ENCODE measurements at regions not wholly inside any gene's neighbourhood (a gene's known extent, or its start where the extent isn't known, plus 50 kb on each side); places are given as distances from the start of the nearest gene placed in this dataset.
A peak's percentile ranks its signal among the peaks of the same experiment; 100 is the strongest.
"Not testable (repeated sequence)": the region's sequence is repeated elsewhere in the genome, so short reads cannot be mapped to it uniquely, and the experiment has no call there.

DNA sequence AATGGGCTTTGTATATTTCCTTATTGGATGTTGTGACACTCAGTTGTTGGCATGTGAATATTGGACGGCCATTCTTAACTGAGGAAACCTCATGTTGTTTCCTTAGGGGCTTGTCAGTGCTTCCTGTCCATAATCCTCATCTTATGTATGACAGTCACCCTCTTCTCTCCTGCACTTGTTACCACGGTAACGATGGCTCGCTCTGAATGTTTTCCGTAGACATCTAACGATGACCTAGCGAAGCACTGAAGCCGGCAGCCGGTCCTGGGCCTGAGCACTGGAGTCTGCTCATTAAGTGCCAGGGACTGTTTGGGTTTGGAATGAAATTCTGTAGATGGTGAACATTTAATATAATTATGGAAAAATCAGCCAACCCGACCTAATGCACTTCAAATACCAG lies 242.7 kb upstream of the NBPF12 start:
- intact Hi-C loops (cut with DNase I; ENCODE audit: low total_unique reads); H3K4me3 ChIP-seq; H3K36me3 ChIP-seq; H3K4me1 ChIP-seq; H3K27me3 ChIP-seq; H3K9me3 ChIP-seq; DNase-seq (ENCODE audit: low spot score in 2 of 2); H3K27ac ChIP-seq: not testable (repeated sequence)

GRCh38 chr1:146691798-146692197 lies 246.3 kb upstream of the NBPF12 start:
- H3K27ac ChIP-seq; intact Hi-C loops (cut with DNase I; ENCODE audit: low total_unique reads); H3K9me3 ChIP-seq; H3K27me3 ChIP-seq; H3K4me3 ChIP-seq; H3K36me3 ChIP-seq; H3K4me1 ChIP-seq: not testable (repeated sequence)
- peak in 1 of 2 donors; percentile 66 for DNase-seq (ENCODE audit: low spot score in 2 of 2)

DNA sequence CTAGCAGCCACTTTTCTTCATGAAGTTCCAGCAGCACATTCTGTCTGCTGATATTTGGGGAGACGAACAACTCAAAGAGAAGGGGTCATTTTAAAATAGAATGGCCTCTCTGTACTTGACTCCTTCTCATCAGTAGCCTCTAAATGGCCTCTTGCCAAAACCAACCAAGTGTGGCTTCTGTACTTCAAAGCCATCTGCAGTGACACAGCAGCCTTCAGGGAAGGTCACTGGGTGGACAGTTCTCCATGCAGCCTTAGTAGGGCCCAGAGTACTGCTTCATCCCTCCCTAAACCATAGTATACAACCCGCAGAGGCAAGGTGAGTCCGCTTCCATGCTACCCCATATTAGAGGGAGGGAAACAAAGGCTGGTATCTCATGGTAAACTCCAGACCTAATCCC lies 249.2 kb upstream of the NBPF12 start:
- H3K4me3 ChIP-seq; intact Hi-C loops (cut with DNase I; ENCODE audit: low total_unique reads); H3K27me3 ChIP-seq; H3K4me1 ChIP-seq; H3K9me3 ChIP-seq; H3K27ac ChIP-seq; H3K36me3 ChIP-seq; DNase-seq (ENCODE audit: low spot score in 2 of 2): not testable (repeated sequence)

DNA sequence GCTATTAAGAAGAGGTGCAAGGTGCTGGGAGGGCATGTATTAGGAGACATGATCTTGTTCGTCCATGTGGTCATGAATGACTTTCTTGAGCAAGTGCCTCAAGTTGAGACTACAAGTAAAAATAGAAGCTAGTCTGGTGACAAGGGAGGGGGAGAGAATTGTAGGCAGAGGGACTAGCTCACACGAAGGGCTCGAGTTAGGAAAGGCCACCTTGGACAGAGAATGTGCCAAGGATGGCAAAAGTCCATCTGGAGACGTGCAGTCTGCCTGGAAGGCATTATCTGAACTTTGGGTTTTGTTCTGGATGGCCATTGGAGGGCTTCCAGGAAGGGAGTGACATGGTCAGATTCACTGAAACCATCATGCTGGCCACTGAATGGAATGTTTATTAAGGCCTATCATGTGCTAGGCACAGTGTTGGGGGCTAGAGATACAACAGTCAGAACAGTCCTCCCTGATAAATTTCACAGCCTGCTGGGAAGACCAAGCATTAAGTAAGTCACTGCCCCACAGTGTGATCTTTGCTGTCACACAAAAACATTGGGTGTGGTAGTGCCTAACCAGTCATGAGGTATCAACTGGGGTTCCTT lies 251.3 kb upstream of the NBPF12 start:
- intact Hi-C loops (cut with DNase I; ENCODE audit: low total_unique reads); H3K4me3 ChIP-seq; H3K9me3 ChIP-seq: not testable (repeated sequence)

GRCh38 chr1:146683126-146683429 lies 255.0 kb upstream of the NBPF12 start:
- H3K27me3 ChIP-seq; intact Hi-C loops (cut with DNase I; ENCODE audit: low total_unique reads); DNase-seq (ENCODE audit: low spot score in 2 of 2); H3K36me3 ChIP-seq; H3K4me1 ChIP-seq; H3K4me3 ChIP-seq; H3K27ac ChIP-seq; H3K9me3 ChIP-seq: not testable (repeated sequence)

More for the DNA sequence above, 251.3 kb upstream of the NBPF12 start:
- not testable (repeated sequence) for H3K4me1 ChIP-seq; H3K27me3 ChIP-seq; DNase-seq (ENCODE audit: low spot score in 2 of 2); H3K27ac ChIP-seq; H3K36me3 ChIP-seq

DNA sequence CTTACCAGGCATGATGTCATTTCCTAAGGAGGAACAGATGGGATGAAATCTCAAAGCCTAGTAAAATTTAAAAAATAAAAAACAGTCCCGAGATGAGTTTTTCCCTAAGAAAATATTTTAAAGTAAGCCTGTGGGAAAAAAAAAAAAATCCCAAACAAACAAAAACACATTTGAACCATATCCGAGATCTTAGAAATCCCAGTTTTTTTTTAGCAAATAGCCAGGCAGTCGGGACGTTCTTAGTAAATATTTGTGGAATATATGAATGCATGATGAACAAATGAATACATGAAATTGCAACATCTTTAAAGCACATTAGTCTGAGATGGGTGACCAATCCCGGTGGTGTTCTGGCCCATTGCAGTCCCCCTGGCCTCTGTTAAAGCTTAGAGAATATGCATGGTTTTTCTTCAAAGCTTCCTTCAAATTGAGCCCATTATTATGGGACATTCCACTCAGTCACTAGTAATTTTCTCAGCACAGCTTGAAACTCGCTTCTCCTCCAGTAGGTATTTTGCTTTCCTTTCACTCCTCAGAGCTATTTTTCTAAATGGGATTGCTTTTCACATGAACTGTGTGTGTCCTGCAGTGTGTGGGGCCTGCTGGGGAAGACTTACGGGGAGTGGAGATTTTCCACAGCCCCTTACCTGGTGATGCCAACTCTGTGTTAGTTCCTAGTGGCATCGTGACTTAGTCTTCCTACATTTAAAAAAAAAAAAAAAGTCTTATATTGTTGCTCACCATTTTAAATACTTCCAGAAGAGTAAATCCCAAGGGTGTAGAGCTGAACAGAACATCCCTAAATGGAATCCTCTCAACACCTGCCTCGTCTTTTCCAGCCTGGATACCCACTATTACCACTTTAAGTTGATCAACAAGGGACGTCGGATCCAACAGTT lies 255.6 kb upstream of the NBPF12 start:
- H3K9me3 ChIP-seq; DNase-seq (ENCODE audit: low spot score in 2 of 2); H3K4me1 ChIP-seq; H3K36me3 ChIP-seq; H3K27ac ChIP-seq; intact Hi-C loops (cut with DNase I; ENCODE audit: low total_unique reads); H3K4me3 ChIP-seq; H3K27me3 ChIP-seq: not testable (repeated sequence)

DNA sequence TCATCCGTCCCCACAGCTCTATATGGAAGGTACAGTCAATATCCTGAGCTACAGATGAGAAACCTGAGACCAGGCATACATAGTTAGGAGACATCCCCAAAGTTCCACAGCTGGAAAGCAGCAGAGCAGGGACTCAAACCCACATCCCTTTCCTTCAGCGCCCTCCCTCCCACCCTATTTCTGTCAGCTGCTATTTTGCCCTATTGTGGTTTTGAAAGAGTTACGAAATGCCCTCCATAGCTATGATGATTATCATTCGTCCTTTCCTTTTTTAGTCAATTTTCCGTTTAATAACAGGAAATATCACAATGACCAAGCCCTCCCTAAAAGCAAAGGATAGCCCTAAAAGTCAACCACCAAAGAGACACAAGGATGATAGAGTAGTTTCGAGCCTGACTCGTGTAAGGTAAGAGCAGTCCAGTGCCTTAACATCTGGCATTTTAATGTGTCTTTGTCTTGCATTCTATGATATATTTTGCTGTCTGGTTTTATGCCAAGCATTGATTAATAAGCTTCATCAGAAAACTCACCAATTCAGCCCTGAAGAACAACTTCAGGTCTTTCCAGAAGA lies 264.3 kb upstream of the NBPF12 start:
- H3K36me3 ChIP-seq; H3K9me3 ChIP-seq; H3K27ac ChIP-seq; DNase-seq (ENCODE audit: low spot score in 2 of 2); H3K4me3 ChIP-seq; H3K27me3 ChIP-seq; H3K4me1 ChIP-seq; intact Hi-C loops (cut with DNase I; ENCODE audit: low total_unique reads): not testable (repeated sequence)

DNA sequence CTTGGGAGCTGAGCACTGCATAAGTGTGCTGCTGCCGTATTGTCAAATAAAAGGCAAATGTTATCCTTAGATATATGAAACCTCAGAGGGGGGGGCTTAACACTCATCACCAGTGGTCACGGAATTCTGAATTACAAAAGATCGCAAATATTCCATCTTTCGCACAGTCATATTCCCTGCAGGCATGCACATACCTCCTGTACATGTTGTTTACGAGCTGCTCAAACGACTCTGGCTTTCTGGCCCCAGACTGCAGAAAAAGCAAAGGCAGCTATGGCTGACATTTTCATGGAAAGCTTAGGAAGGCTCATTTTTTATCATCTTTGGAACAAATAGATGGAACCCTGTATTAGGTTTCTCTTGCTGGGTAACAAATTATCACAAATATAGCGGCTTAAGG lies 265.5 kb upstream of the NBPF12 start:
- DNase-seq (ENCODE audit: low spot score in 2 of 2); H3K4me1 ChIP-seq; H3K27me3 ChIP-seq; H3K4me3 ChIP-seq; intact Hi-C loops (cut with DNase I; ENCODE audit: low total_unique reads); H3K36me3 ChIP-seq; H3K9me3 ChIP-seq; H3K27ac ChIP-seq: not testable (repeated sequence)

- H3K4me1 ChIP-seq; DNase-seq (ENCODE audit: low spot score in 2 of 2); intact Hi-C loops (cut with DNase I; ENCODE audit: low total_unique reads); H3K4me3 ChIP-seq; H3K36me3 ChIP-seq; H3K27ac ChIP-seq; H3K27me3 ChIP-seq; H3K9me3 ChIP-seq: not testable (repeated sequence)
Observed at GRCh38 chr1:146671588-146671987, 266.5 kb upstream of the NBPF12 start.

GRCh38 chr1:146670832-146671566 lies 267.1 kb upstream of the NBPF12 start:
- H3K27me3 ChIP-seq; H3K9me3 ChIP-seq; H3K4me3 ChIP-seq; H3K36me3 ChIP-seq; H3K27ac ChIP-seq; H3K4me1 ChIP-seq; DNase-seq (ENCODE audit: low spot score in 2 of 2); intact Hi-C loops (cut with DNase I; ENCODE audit: low total_unique reads): not testable (repeated sequence)

DNA sequence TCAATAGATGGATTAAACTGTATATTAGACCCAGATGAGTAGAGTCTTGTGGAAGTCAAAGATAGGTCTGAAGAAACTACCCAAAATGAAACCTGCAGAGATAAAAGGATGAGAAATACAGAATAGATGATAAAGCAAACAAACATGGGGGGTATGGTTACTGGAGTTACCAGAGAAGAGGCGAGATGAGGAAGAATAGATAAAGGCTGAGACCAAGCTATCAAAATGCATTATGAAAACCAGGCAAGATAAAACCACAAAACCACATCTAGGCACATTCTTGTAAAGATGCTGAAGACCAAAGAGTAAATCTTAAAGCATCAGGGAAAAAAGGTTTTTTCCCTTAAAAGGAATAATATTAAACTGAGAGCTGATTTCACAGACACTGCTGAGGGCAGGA lies 271.8 kb upstream of the NBPF12 start:
- DNase-seq (ENCODE audit: low spot score in 2 of 2); H3K27ac ChIP-seq; H3K36me3 ChIP-seq; H3K27me3 ChIP-seq; intact Hi-C loops (cut with DNase I; ENCODE audit: low total_unique reads); H3K4me1 ChIP-seq; H3K9me3 ChIP-seq; H3K4me3 ChIP-seq: not testable (repeated sequence)

DNA sequence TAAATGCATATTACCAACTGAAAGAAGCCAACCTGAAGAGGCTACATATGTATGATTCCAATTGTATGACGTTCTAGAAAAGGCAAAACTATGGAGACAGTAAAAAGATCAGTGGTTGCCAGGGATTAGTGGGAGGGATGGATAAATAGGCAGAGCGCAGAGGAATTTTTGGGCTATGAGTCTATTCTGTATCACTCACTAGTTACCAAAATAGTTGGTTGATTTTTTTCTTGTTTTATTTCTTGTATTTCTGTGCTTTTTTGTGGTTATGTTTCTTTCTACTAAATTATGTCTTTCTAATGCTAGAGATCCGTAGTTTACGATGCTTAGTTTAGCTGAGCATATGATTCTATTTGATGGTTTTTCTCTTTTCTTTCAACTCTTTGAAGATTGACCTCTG lies 277.9 kb upstream of the NBPF12 start:
- H3K9me3 ChIP-seq; DNase-seq (ENCODE audit: low spot score in 2 of 2); intact Hi-C loops (cut with DNase I; ENCODE audit: low total_unique reads): not testable (repeated sequence)

GRCh38 chr1:146656356-146657060 lies 281.6 kb upstream of the NBPF12 start:
- H3K9me3 ChIP-seq; H3K4me1 ChIP-seq; intact Hi-C loops (cut with DNase I; ENCODE audit: low total_unique reads); H3K27me3 ChIP-seq; H3K27ac ChIP-seq; H3K36me3 ChIP-seq; DNase-seq (ENCODE audit: low spot score in 2 of 2); H3K4me3 ChIP-seq: not testable (repeated sequence)

More for the DNA sequence above, 277.9 kb upstream of the NBPF12 start:
- not testable (repeated sequence) for H3K27me3 ChIP-seq, H3K4me3 ChIP-seq, H3K36me3 ChIP-seq, H3K4me1 ChIP-seq, H3K27ac ChIP-seq

Measured in breast epithelium (tissue), 4 donors.